ENCODE measurements at regions not wholly inside any gene's neighbourhood (a gene's known extent, or its start where the extent isn't known, plus 50 kb on each side); places are given as distances from the start of the nearest gene placed in this dataset.

GRCh38 chr5:158385982-158386381 lies 527.0 kb upstream of the CLINT1 start:
- Histone ChIP-seq H3K4me1 (ENCODE audit: insufficient read depth, low read length, severe bottlenecking) (no peaks in the 10 kb centered on the region), H3K27me3 (ENCODE audit: insufficient read depth, low read length) (no peaks in the 10 kb centered on the region), H3K9ac (ENCODE audit: low read length) (no peak overlapping the region), H3K4me3 (ENCODE audit: low read depth, low read length, poor library complexity, severe bottlenecking) (no peak overlapping the region), H3F3A (ENCODE audit: insufficient read depth, low read length) (no peaks in the 10 kb centered on the region), H3K27ac (ENCODE audit: low read depth, low read length, poor library complexity, severe bottlenecking) (no peak overlapping the region), H3K79me2 (ENCODE audit: insufficient read depth, low read length) (no peaks in the 10 kb centered on the region), H2AFZ (ENCODE audit: low read length) (no peak overlapping the region), H3K36me3 (ENCODE audit: insufficient read depth, low read length) (no peaks in the 10 kb centered on the region), H3K9me3 (ENCODE audit: low read length) (peaks cover 11% of the 10 kb centered on the region), H4K20me1 (ENCODE audit: insufficient read depth, low read length) (no peaks in the 10 kb centered on the region), H3K4me2 (ENCODE audit: low read length) (no peak overlapping the region), H3K9me2 (ENCODE audit: low read depth, low read length) (no peaks in the 10 kb centered on the region)
- no peak for TF ChIP-seq CTCF (IDR thresholded peaks at IDR 0.05; ENCODE audit: low read length)

DNA sequence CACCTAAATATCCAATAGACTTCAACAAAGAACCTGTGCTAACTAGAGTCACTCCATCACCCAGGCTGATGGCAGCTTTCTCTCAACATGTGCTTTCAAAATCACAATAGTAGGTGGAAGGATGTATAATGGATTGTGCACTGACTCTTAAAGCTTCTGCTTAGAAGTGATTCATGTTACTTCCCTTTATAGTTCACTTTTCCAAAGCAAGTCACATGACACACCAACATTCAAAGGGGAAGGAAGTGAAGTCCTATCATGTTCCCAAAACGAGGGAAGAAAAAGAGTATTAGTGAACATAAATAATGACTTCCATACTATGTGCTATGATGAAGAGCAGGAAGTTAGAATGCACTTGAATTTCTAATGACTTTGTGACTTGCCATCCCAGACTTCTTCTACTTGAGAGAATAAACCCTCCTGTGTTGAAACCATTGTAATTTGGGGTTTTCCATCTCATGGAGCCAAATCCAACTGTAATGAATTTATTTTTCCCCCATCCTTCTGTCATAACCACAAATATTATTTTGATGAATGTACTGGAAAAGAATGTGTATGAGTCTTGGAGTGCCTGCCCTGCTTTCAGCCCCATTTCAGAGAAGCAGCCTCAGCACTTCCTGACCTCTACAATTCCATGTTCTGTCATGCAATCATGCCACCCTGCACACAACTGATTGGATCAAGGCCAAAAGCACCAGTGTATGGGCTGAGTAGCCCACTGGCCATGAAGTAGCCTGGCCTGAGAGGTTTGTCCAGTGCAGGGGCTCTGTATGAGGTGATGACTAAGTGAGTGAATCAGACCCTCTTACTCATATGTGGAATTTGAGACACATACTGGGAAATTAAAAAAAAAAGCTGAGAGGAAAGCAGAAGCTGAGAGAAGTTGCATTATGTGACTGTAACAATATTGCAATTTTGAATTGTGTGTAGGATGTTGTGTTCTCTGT lies 525.9 kb upstream of the CLINT1 start:
- no peak for TF ChIP-seq CTCF (IDR thresholded peaks at IDR 0.05; ENCODE audit: low read length)
- Histone ChIP-seq H2AFZ (ENCODE audit: low read length) (no peak overlapping the region), H3K9me3 (ENCODE audit: low read length) (peaks cover 11% of the 10 kb centered on the region), H3K4me3 (ENCODE audit: low read depth, low read length, poor library complexity, severe bottlenecking) (no peak overlapping the region), H3K4me1 (ENCODE audit: insufficient read depth, low read length, severe bottlenecking) (no peaks in the 10 kb centered on the region), H3F3A (ENCODE audit: insufficient read depth, low read length) (no peaks in the 10 kb centered on the region), H3K27ac (ENCODE audit: low read depth, low read length, poor library complexity, severe bottlenecking) (no peak overlapping the region), H3K9me2 (ENCODE audit: low read depth, low read length) (no peaks in the 10 kb centered on the region), H3K27me3 (ENCODE audit: insufficient read depth, low read length) (no peaks in the 10 kb centered on the region), H4K20me1 (ENCODE audit: insufficient read depth, low read length) (no peaks in the 10 kb centered on the region), H3K36me3 (ENCODE audit: insufficient read depth, low read length) (no peaks in the 10 kb centered on the region), H3K79me2 (ENCODE audit: insufficient read depth, low read length) (no peaks in the 10 kb centered on the region), H3K4me2 (ENCODE audit: low read length) (no peak overlapping the region), H3K9ac (ENCODE audit: low read length) (no peak overlapping the region)

- H3K4me2 ChIP-seq (ENCODE audit: low read length), result no peak overlapping the region
- no peak overlapping the region for H3K27ac ChIP-seq (ENCODE audit: low read depth, low read length, poor library complexity, severe bottlenecking)
- H2AFZ ChIP-seq (ENCODE audit: low read length), result no peak overlapping the region
- no peaks in the 10 kb centered on the region for H3K4me1 ChIP-seq (ENCODE audit: insufficient read depth, low read length, severe bottlenecking)
- H4K20me1 ChIP-seq (ENCODE audit: insufficient read depth, low read length), result no peaks in the 10 kb centered on the region
- TF ChIP-seq CTCF (IDR thresholded peaks at IDR 0.05; ENCODE audit: low read length), result no peak
- no peak for TF ChIP-seq EZH2 (IDR thresholded peaks at IDR 0.05; ENCODE audit: borderline replicate concordance, low read length)
- H3K9ac ChIP-seq (ENCODE audit: low read length), result no peak overlapping the region
- no peaks in the 10 kb centered on the region for H3K36me3 ChIP-seq (ENCODE audit: insufficient read depth, low read length)
- no peaks in the 10 kb centered on the region for H3K27me3 ChIP-seq (ENCODE audit: insufficient read depth, low read length)
- no peaks in the 10 kb centered on the region for H3F3A ChIP-seq (ENCODE audit: insufficient read depth, low read length)
- no peaks in the 10 kb centered on the region for H3K9me2 ChIP-seq (ENCODE audit: low read depth, low read length)
- H3K9me3 ChIP-seq (ENCODE audit: low read length), result peaks cover 11% of the 10 kb centered on the region
- H3K79me2 ChIP-seq (ENCODE audit: insufficient read depth, low read length), result no peaks in the 10 kb centered on the region
- no peak overlapping the region for H3K4me3 ChIP-seq (ENCODE audit: low read depth, low read length, poor library complexity, severe bottlenecking)
These were observed 524.5 kb upstream of the CLINT1 start for GRCh38 chr5:158383486-158383885.
